HUES48 (cell line): ENCODE measurements at regions not wholly inside any gene's neighbourhood (a gene's known extent, or its start where the extent isn't known, plus 50 kb on each side); places are given as distances from the start of the nearest gene placed in this dataset.

ENCODE experiments used
- H3K27ac ChIP-seq: one replicate; pipeline ENCODE4 v1.7.0; 2013; ENCODE audit warnings: low read depth, low read length, inconsistent platforms
- H3K27me3 ChIP-seq: 2 replicates; pipeline ENCODE4 v1.6.1; 2013; ENCODE audit warnings: mild to moderate bottlenecking, low read length; ENCODE audit not compliant: control insufficient read depth, insufficient read depth
- H3K36me3 ChIP-seq: 2 replicates; pipeline ENCODE4 v1.6.1; 2013; ENCODE audit warnings: low read length; ENCODE audit not compliant: control insufficient read depth, insufficient read depth
- H3K4me1 ChIP-seq: 2 replicates; pipeline ENCODE4 v1.6.1; 2013; ENCODE audit warnings: mild to moderate bottlenecking, low read length; ENCODE audit not compliant: control insufficient read depth, insufficient read depth
- H3K4me3 ChIP-seq: 2 replicates; pipeline ENCODE4 v1.5.1; 2013; ENCODE audit warnings: mild to moderate bottlenecking, low read depth, low read length
- H3K9ac ChIP-seq: 2 replicates; pipeline ENCODE4 v1.6.1; 2013; ENCODE audit warnings: mild to moderate bottlenecking, low read depth, low read length, moderate library complexity
- H3K9me3 ChIP-seq: 2 replicates; pipeline ENCODE4 v1.6.1; 2013; ENCODE audit warnings: low read length; ENCODE audit not compliant: control insufficient read depth, insufficient read depth

DNA sequence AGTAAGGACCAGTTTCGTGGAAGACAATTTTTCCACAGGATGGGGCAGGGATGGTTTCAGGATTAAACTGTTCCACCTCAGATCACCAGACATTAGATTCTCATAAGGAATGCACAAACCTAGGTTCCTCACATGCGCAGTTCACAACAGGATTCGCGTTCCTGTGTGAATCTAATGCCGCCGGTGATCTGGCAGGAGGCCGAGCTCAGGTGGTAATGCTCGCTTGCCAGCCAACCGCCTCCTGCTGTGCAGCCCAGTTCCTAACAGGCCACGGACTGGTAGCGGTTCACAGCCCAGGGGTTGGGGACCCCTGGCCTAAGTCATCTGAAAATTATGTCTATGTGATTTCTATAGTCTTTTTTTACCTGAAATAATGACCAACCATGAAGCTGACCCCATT lies 217.5 kb downstream of the TMEM200A start:
- Histone ChIP-seq H3K4me3 (no peak overlapping the region), H3K27ac (no peak overlapping the region), H3K4me1 (no peaks in the 10 kb centered on the region), H3K36me3 (no peaks in the 10 kb centered on the region), H3K9ac (no peak overlapping the region), H3K27me3 (no peaks in the 10 kb centered on the region), H3K9me3 (no peaks in the 10 kb centered on the region)

DNA sequence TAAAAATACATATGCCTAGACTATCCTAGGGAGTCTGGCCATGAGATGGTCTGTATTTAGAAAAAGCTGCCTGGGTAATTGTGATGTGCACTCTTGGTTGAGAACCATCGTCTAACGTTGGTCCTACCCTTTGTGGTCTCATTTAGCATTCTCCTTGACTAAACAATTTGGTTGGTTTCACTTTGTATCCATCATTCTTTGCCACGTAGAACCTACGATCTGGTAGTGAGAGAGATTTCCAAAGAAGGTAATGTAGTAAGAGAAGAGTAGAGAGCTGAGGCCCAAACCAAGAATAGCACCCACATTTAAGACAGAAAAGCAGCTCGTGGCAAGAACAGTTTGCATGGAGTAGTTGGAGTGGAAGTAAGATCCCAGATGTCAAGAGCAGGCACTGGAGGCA lies 219.8 kb downstream of the TMEM200A start:
- no peaks in the 10 kb centered on the region for H3K4me1 ChIP-seq
- no peaks in the 10 kb centered on the region for H3K9me3 ChIP-seq
- H3K27ac ChIP-seq = no peak overlapping the region
- H3K9ac ChIP-seq = no peak overlapping the region
- no peaks in the 10 kb centered on the region for H3K27me3 ChIP-seq
- no peaks in the 10 kb centered on the region for H3K36me3 ChIP-seq
- no peak overlapping the region for H3K4me3 ChIP-seq

DNA sequence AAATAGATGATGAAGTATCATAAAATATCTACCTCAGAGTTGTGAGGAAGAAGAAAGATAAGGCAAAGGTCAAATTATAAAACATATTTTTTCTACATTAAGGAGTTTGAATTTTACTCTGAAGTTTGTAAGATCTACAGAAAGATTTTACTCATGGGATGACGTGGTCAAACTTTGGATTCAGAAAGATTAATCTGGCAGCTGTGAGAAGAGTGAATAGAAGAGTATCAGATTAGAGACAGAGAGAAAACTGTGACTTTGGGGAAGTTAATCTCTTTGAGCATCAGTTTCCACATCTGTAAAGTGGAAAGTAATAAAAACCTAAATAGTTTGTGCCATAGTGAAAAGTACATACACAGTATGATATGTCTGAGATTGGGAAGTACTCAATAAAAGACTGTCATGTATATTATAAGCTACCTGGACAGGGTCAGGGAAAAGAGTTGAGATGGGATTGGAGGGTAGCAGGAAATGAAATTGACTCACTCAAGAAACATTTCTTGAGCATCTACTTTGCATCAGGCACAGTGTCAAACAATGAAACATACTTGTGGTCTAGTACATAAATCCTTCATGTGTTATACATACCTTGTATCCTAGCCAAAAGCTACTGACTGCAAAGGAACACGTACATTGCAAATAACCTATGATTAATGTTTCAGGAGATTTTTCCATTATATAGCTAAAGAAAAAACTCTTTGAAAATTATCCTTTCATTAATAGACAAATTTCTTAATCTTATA lies 222.1 kb downstream of the TMEM200A start:
- H3K4me3 ChIP-seq = no peak overlapping the region
- no peaks in the 10 kb centered on the region for H3K36me3 ChIP-seq
- no peaks in the 10 kb centered on the region for H3K9me3 ChIP-seq
- H3K27ac ChIP-seq = no peak overlapping the region
- no peak overlapping the region for H3K9ac ChIP-seq
- no peaks in the 10 kb centered on the region for H3K4me1 ChIP-seq
- no peaks in the 10 kb centered on the region for H3K27me3 ChIP-seq

DNA sequence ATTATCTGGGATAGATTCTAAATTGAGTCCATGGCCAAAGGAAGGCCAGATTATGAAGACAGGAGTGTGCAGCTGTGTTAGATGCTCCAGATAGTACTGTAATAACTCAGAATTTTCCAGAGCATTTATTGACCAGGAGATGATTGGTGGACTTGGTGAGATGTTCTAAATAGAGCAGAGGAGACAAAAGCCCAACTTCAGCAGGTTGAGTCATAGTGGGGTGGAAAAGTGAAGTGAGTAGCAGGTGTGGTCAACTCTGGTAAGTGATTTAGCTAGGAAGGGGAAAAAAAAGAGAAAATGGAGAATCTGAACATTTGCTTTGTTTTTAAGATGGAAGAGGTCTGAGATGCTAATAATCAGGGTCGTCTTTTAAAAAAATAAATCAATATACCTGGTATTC lies 227.4 kb downstream of the TMEM200A start:
- no peak overlapping the region for H3K27ac ChIP-seq

DNA sequence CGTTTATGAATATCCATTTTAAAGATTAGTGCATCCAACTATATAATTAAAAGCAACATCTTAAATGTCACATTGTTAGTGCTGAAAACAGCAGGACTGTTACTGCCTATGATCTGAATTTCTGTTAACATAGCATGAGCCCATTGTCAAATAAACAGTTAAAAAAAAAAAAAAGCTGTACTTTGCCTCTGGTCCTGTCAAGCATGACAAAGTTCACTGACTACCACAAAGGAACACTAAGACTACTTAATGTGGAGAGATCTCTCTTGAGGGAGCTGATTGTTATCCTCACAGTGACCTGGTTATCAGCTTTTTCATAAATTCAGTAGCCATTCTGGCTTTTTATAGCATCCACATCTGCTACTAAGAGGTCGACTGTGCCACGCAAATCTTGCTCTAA lies 228.1 kb downstream of the TMEM200A start:
- H3K36me3 ChIP-seq = no peaks in the 10 kb centered on the region
- H3K27ac ChIP-seq = no peak overlapping the region
- H3K27me3 ChIP-seq = no peaks in the 10 kb centered on the region
- no peak overlapping the region for H3K9ac ChIP-seq
- H3K9me3 ChIP-seq = no peaks in the 10 kb centered on the region
- no peak overlapping the region for H3K4me3 ChIP-seq
- H3K4me1 ChIP-seq = 0 out of 2 replicates have a peak, but pooled peaks cover 3% of the 10 kb centered on the region

More for the DNA sequence above, 227.4 kb downstream of the TMEM200A start:
- Histone ChIP-seq H3K9ac (no peak overlapping the region), H3K27me3 (no peaks in the 10 kb centered on the region), H3K4me3 (no peak overlapping the region), H3K36me3 (no peaks in the 10 kb centered on the region), H3K4me1 (0 out of 2 replicates have a peak, but pooled peaks cover 3% of the 10 kb centered on the region), H3K9me3 (no peaks in the 10 kb centered on the region)

DNA sequence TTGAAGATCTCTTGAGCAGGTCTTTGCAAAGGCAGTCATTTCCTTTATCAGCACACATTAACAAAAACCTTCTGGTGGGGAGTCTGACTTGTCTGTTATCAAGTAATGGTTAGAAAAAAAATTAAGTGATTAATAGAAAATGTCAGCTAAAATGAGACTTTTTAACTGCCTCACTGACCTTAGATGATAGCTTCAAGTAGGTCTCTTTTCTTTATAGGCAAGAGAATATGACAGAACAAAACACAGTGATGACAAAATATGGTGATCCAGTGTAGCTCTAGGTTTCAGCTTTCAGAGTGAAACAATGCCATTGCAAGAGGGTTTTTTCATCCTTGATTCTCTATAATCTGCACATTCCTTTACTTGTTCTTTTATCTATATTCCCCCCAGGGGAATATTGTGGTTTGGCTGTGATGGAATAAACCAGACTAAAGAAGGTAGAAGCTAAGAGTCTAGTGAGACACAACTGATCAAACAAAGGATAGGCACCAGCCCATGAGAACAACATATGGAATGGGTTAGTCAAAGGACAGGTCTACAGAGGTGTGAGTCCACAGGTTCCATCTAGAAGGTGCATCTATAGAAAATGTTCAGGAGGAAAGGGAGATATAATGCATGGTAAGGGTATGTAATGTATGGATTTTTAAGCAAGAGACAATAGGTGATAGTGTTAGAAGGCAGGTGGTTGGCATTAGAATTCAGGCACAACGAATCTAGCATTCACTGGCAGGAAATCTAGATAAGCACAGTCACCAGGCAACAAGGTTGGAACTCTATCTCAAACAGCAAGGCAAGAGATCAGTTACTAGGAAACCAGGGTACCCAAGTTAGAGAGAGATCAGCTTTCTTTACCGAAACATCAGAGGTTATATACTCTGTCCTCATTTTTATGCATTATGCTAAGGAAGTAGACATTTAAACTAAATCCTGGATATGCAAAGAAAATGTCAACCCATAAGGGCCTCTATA lies 228.9 kb upstream of the SMLR1 start:
- no peaks in the 10 kb centered on the region for H3K27me3 ChIP-seq
- no peak overlapping the region for H3K27ac ChIP-seq
- no peaks in the 10 kb centered on the region for H3K9me3 ChIP-seq
- no peak overlapping the region for H3K9ac ChIP-seq
- H3K4me1 ChIP-seq = 0 out of 2 replicates have a peak, but pooled peaks cover 3% of the 10 kb centered on the region
- no peaks in the 10 kb centered on the region for H3K36me3 ChIP-seq
- H3K4me3 ChIP-seq = no peak overlapping the region

DNA sequence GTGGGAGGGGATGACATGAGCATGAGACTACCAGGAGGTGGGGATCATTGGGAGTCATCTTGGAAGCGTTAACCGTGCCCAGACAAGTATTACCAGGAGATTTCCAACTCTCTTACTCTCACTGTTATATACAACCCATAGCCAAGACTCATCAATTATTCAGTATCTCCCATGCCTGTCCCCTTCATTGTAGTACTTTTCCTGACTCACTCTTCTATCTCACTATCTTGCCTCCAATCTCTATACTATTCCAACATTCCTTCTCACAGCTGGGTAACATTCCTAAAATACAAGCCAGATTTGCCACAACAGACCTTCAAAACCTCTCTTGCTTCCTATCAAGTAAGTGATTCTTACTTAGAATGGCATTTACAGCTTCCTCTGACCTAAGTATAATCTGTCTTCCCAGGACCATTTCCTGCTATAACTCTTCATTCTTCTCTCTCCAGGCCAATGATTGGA lies 226.3 kb upstream of the SMLR1 start:
- Histone ChIP-seq H3K36me3 (no peaks in the 10 kb centered on the region), H3K9me3 (no peaks in the 10 kb centered on the region), H3K9ac (no peak overlapping the region), H3K4me3 (no peak overlapping the region), H3K27ac (no peak overlapping the region), H3K27me3 (no peaks in the 10 kb centered on the region), H3K4me1 (no peaks in the 10 kb centered on the region)

DNA sequence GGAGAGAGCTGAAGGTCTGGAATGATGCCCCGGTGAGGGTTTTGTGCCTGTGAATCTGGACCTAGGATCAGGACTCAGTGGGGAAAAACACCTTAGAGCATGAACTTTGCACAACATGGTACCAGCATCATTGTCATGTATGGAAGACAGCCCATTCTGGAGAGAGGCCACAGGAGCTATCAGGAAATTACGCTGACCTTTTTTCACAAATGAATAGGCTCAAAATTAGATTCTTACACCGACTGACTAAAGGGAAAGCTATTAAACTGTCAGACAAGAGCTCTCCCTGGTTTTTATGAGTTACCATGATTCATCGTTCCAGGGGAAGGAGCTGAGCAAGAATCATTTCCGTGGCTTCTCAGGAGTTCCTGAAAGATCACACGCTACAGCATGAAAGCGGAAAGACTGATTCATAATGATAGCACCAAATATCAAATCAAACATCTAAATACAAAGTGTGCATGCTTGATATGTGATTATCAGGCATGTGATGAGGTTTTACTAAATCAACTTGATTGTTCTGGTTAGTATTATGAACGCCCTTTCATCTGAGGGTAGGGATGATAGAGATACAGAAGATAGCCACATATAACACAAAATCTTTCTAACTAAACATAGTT lies 224.9 kb upstream of the SMLR1 start:
- H3K9me3 ChIP-seq = no peaks in the 10 kb centered on the region
- no peaks in the 10 kb centered on the region for H3K36me3 ChIP-seq
- no peak overlapping the region for H3K4me3 ChIP-seq
- H3K27me3 ChIP-seq = no peaks in the 10 kb centered on the region
- no peaks in the 10 kb centered on the region for H3K4me1 ChIP-seq
- H3K9ac ChIP-seq = no peak overlapping the region
- no peak overlapping the region for H3K27ac ChIP-seq

DNA sequence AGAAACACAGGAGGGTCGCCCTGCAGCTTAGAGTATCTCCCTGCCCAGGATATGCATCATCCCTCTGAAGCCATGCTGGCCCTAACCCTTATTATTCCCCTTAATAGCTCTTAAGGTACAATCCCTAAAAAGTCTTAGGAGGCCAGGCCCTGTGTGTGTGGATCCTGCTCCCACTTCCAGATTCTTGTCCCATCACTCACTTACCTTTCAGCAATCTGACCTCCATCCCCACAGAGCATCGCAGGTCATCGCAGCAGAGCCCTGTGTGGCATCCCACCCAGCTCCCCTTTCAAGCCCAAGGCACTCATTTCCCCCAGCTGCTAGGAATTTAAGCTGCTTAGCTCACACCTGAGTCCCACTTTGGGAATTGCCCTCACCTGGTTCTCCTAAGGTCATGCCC lies 223.8 kb upstream of the SMLR1 start:
- H3K4me3 ChIP-seq = no peak overlapping the region
- no peaks in the 10 kb centered on the region for H3K36me3 ChIP-seq
- no peak overlapping the region for H3K27ac ChIP-seq
- no peaks in the 10 kb centered on the region for H3K4me1 ChIP-seq
- no peaks in the 10 kb centered on the region for H3K9me3 ChIP-seq
- no peak overlapping the region for H3K9ac ChIP-seq
- H3K27me3 ChIP-seq = no peaks in the 10 kb centered on the region

DNA sequence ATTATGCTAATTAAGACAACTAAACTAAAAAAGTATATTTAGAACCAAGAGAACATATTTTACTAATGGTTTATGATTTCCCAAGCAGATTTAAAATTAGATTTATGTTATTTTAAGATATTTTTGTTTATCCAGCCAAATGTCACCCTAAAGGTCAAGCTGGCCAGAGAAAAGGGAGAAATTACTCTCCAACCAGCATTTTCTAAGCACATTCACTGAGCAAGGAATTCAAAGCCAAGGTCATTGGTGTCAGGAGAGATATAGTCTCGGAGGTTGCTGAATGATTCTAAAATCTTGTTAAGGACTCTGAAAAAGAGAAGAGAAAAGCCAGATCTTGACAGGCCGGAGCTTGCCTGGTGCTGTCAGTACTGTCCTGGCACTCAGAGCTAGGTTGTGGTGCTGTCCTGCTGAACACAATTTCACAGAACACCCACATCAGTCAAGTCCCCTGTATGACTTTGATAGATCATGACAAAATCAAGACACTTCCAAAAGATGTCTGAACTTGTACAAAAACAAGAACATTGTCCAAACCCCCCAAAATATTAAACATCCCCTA lies 222.3 kb upstream of the SMLR1 start:
- H3K9ac ChIP-seq = no peak overlapping the region
- H3K27ac ChIP-seq = no peak overlapping the region
- H3K4me3 ChIP-seq = no peak overlapping the region
- no peaks in the 10 kb centered on the region for H3K9me3 ChIP-seq
- H3K27me3 ChIP-seq = no peaks in the 10 kb centered on the region
- H3K4me1 ChIP-seq = no peaks in the 10 kb centered on the region
- no peaks in the 10 kb centered on the region for H3K36me3 ChIP-seq
